H9 (cell line): ENCODE measurements at regions not wholly inside any gene's neighbourhood (a gene's known extent, or its start where the extent isn't known, plus 50 kb on each side); places are given as distances from the start of the nearest gene placed in this dataset.

Source experiments
- DNase-seq: peaks from one replicate; pipeline ENCODE4 v3.0.0-alpha.2; 2017
- H2AFZ ChIP-seq: one replicate; pipeline ENCODE4 v1.6.1; 2013; ENCODE audit warnings: mild to moderate bottlenecking, low read length, control low read depth, moderate library complexity
- H2AK5ac ChIP-seq: 2 replicates; pipeline ENCODE4 v1.6.1; 2013; ENCODE audit warnings: low read length, control low read depth, mixed read lengths; ENCODE audit not compliant: insufficient read length
- H2BK120ac ChIP-seq: one replicate; pipeline ENCODE4 v1.6.1; 2013; ENCODE audit warnings: low read depth, mild to moderate bottlenecking, low read length, control low read depth, inconsistent platforms; ENCODE audit not compliant: poor library complexity, severe bottlenecking
- H2BK12ac ChIP-seq: 2 replicates; pipeline ENCODE4 v1.6.1; 2013; ENCODE audit warnings: low read length, control low read depth, mixed read lengths, low read depth; ENCODE audit not compliant: insufficient read length
- H2BK15ac ChIP-seq: 2 replicates; pipeline ENCODE4 v1.6.1; 2013; ENCODE audit warnings: low read depth, low read length, control low read depth
- H2BK20ac ChIP-seq: one replicate; pipeline ENCODE4 v1.6.1; 2013; ENCODE audit warnings: low read depth, mild to moderate bottlenecking, low read length, control low read depth, inconsistent platforms; ENCODE audit not compliant: poor library complexity, severe bottlenecking
- H2BK5ac ChIP-seq: 2 replicates; pipeline ENCODE4 v1.6.1; 2013; ENCODE audit warnings: low read length, control low read depth, mixed read lengths; ENCODE audit not compliant: insufficient read length
- H3K14ac ChIP-seq: 2 replicates; pipeline ENCODE4 v1.6.1; 2013; ENCODE audit warnings: low read length, control low read depth; ENCODE audit not compliant: insufficient read depth
- H3K18ac ChIP-seq: 2 replicates; pipeline ENCODE4 v1.6.1; 2013; ENCODE audit warnings: low read depth, mild to moderate bottlenecking, mixed read lengths, low read length, control low read depth; ENCODE audit not compliant: insufficient read length
- H3K23ac ChIP-seq: 2 replicates; pipeline ENCODE4 v1.6.1; 2013; ENCODE audit warnings: low read length, control low read depth, mixed read lengths, low read depth; ENCODE audit not compliant: insufficient read length
- H3K23me2 ChIP-seq: 2 replicates; pipeline ENCODE4 v1.6.1; 2013; ENCODE audit warnings: low read depth, mild to moderate bottlenecking, mixed read lengths, low read length, control low read depth; ENCODE audit not compliant: insufficient read length, poor library complexity, severe bottlenecking
- H3K27ac ChIP-seq: 2 replicates; pipeline ENCODE4 v1.5.1; 2013; ENCODE audit warnings: low read length, control low read depth, mixed read lengths, low read depth; ENCODE audit not compliant: insufficient read length
- H3K27me3 ChIP-seq: 2 replicates; pipeline ENCODE4 v1.6.1; 2013; ENCODE audit warnings: low read length, control low read depth, inconsistent platforms; ENCODE audit not compliant: insufficient read depth
- H3K4ac ChIP-seq: 2 replicates; pipeline ENCODE4 v1.6.1; 2013; ENCODE audit warnings: low read depth, mild to moderate bottlenecking, control low read depth, inconsistent platforms, low read length, moderate library complexity
- H3K4me1 ChIP-seq: 2 replicates; pipeline ENCODE4 v1.6.1; 2013; ENCODE audit warnings: low read length, control low read depth, inconsistent platforms; ENCODE audit not compliant: insufficient read depth
- H3K4me2 ChIP-seq: 2 replicates; pipeline ENCODE4 v1.6.1; 2013; ENCODE audit warnings: low read length, control low read depth, mixed read lengths; ENCODE audit not compliant: insufficient read length, insufficient read depth
- H3K56ac ChIP-seq: 2 replicates; pipeline ENCODE4 v1.6.1; 2013; ENCODE audit warnings: low read depth, mild to moderate bottlenecking, mixed read lengths, low read length, control low read depth; ENCODE audit not compliant: insufficient read length
- H3K79me1 ChIP-seq: 2 replicates; pipeline ENCODE4 v1.6.1; 2013; ENCODE audit warnings: low read depth, mild to moderate bottlenecking, moderate library complexity, low read length, control low read depth, inconsistent platforms; ENCODE audit not compliant: insufficient read depth, poor library complexity, severe bottlenecking
- H3K79me2 ChIP-seq: 2 replicates; pipeline ENCODE4 v1.6.1; 2013; ENCODE audit warnings: low read length, control low read depth, inconsistent platforms; ENCODE audit not compliant: insufficient read depth
- H3K9ac ChIP-seq: 2 replicates; pipeline ENCODE4 v1.6.1; 2013; ENCODE audit warnings: low read length, control low read depth, mixed read lengths; ENCODE audit not compliant: insufficient read length; ENCODE audit errors: extremely low read depth
- H3K9me3 ChIP-seq: one replicate; pipeline ENCODE4 v1.6.1; 2013; ENCODE audit warnings: low read depth, low read length, inconsistent platforms; ENCODE audit not compliant: control insufficient read depth
- H3T11ph ChIP-seq: one replicate; pipeline ENCODE4 v1.6.1; 2013; ENCODE audit warnings: mild to moderate bottlenecking, low read length, control low read depth, inconsistent platforms
- H4K20me1 ChIP-seq: one replicate; pipeline ENCODE4 v1.6.1; 2013; ENCODE audit not compliant: control insufficient read depth, insufficient read length, insufficient read depth
- H4K5ac ChIP-seq: 2 replicates; pipeline ENCODE4 v1.6.1; 2013; ENCODE audit warnings: low read depth, mild to moderate bottlenecking, mixed read lengths, low read length, control low read depth; ENCODE audit not compliant: insufficient read length
- H4K8ac ChIP-seq: replicated peaks from 2 replicates; pipeline ENCODE4 v1.6.1; 2013; ENCODE audit warnings: low read length, control low read depth, mixed read lengths, low read depth; ENCODE audit not compliant: insufficient read length
- H4K91ac ChIP-seq: 2 replicates; pipeline ENCODE4 v1.6.1; 2013; ENCODE audit warnings: low read depth, mild to moderate bottlenecking, moderate library complexity, mixed read lengths, low read length, control low read depth; ENCODE audit not compliant: insufficient read length
- H3K27ac Mint-ChIP-seq, 3 experiments: 2 replicates in 2 of 3; 3 replicates in 1 of 3; pipeline ENCODE4 v1.8.0; 2020 to 2021; ENCODE audit warnings: mixed read lengths in 3 of 3, mild to moderate bottlenecking in 1 of 3, moderate library complexity in 1 of 3
- H3K27me3 Mint-ChIP-seq: 2 replicates; pipeline ENCODE4 v1.8.0; 2021; ENCODE audit warnings: low read depth, mild to moderate bottlenecking, moderate library complexity, mixed read lengths
- H3K36me3 Mint-ChIP-seq, 3 experiments: 2 replicates in 2 of 3; 3 replicates in 1 of 3; pipeline ENCODE4 v1.8.0; 2020 to 2021; ENCODE audit warnings: low read depth in 3 of 3, mixed read lengths in 3 of 3; ENCODE audit not compliant: insufficient read depth in 1 of 3
- H3K4me1 Mint-ChIP-seq, 2 experiments: 2 replicates each; pipeline ENCODE4 v1.8.0; 2020; ENCODE audit warnings: mixed read lengths in 2 of 2
- H3K4me3 Mint-ChIP-seq, 2 experiments: 2 replicates in 1 of 2; 3 replicates in 1 of 2; pipeline ENCODE4 v1.8.0; 2020 to 2021; ENCODE audit warnings: mild to moderate bottlenecking in 2 of 2, mixed read lengths in 2 of 2, moderate library complexity in 1 of 2
- H3K9me3 Mint-ChIP-seq, 2 experiments: 2 replicates in 1 of 2; 3 replicates in 1 of 2; pipeline ENCODE4 v1.8.0; 2020; ENCODE audit warnings: mild to moderate bottlenecking in 2 of 2, mixed read lengths in 2 of 2, moderate library complexity in 1 of 2
- CTCF ChIP-seq: fragments of 200-600 bp; sonication (generic); conservative IDR thresholded peaks from 3 replicates; pipeline ENCODE4 v1.8.0; 2021; ENCODE audit warnings: antibody characterized with exemption, mild to moderate bottlenecking
- WGBS: extraction: QIAGEN DNeasy Blood & Tissue Kit; methylation state at CpG from one replicate; pipeline ENCODE4 v1.1.7; 2013; ENCODE audit warnings: missing lambda C conversion rate, low lambda C conversion rate, mixed read lengths; ENCODE audit not compliant: insufficient read length; ENCODE audit errors: extremely low coverage; 5-methylcytosine and 5-hydroxymethylcytosine counted together

DNA sequence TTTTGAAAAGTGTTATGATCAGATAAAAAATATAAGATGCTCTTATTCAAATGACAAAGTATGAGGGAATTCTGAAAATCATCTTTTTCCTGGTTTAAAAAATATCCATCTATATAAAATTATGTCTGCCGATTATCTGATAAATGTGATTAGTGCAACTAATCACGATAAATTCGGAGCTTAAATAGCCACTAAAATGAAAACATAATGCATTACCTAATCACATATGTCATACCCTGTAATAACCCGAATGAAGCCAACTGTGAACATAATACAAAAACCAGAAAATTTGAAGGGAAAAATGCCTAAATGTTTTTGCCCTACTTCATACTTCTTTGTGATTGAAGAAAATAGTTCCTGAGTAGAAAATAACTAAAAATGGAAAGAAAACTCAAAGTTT, 808.4 kb upstream of the LUZP2 start:
- no peak overlapping the region for H3K4me3 Mint-ChIP-seq

More for the DNA sequence above, 808.4 kb upstream of the LUZP2 start:
- no peaks in the 10 kb centered on the region for H3K23me2 ChIP-seq
- H2AFZ ChIP-seq: no peak overlapping the region
- no peak overlapping the region for H3K4me2 ChIP-seq
- no peaks in the 10 kb centered on the region for H3K9me3 Mint-ChIP-seq
- no peaks in the 10 kb centered on the region for H3K9me3 ChIP-seq
- H3K4me1 ChIP-seq: peaks cover 2% of the 10 kb centered on the region; the same call in 1 of the 2 replicates
- no peak for DNase-seq
- H2AK5ac ChIP-seq: no peak overlapping the region
- no peaks in the 10 kb centered on the region for H3K36me3 Mint-ChIP-seq
- H3T11ph ChIP-seq: no peak overlapping the region
- no peak overlapping the region for H3K4ac ChIP-seq
- no peak overlapping the region for H4K8ac ChIP-seq
- no peaks in the 10 kb centered on the region for H3K27me3 Mint-ChIP-seq
- no peak overlapping the region for H4K91ac ChIP-seq
- H2BK5ac ChIP-seq: no peak overlapping the region
- no peaks in the 10 kb centered on the region for H3K27me3 ChIP-seq
- H3K79me1 ChIP-seq: no peaks in the 10 kb centered on the region
- H4K20me1 ChIP-seq: no peaks in the 10 kb centered on the region
- no peak overlapping the region for H2BK15ac ChIP-seq
- H3K4me1 Mint-ChIP-seq: peaks cover 26 to 27% of the 10 kb centered on the region in 2 experiments
- H2BK120ac ChIP-seq: no peak overlapping the region
- H3K9ac ChIP-seq: no peak overlapping the region
- no peaks in the 10 kb centered on the region for H3K79me2 ChIP-seq
- H3K14ac ChIP-seq: no peak overlapping the region
- TF ChIP-seq CTCF: no peak
- H3K27ac Mint-ChIP-seq: no peak overlapping the region
- H3K56ac ChIP-seq: no peak overlapping the region
- no peak overlapping the region for H3K18ac ChIP-seq
- H2BK12ac ChIP-seq: no peak overlapping the region
- H3K23ac ChIP-seq: no peak overlapping the region
- no peak overlapping the region for H3K27ac ChIP-seq
- no peak overlapping the region for H2BK20ac ChIP-seq
- no peak overlapping the region for H4K5ac ChIP-seq
- WGBS: no CpG with 5 or more reads among the region's 4 CpGs
